Dermis blood vessel endothelial cell (primary cell): ENCODE measurements at regions not wholly inside any gene's neighbourhood (a gene's known extent, or its start where the extent isn't known, plus 50 kb on each side); places are given as distances from the start of the nearest gene placed in this dataset.

ENCODE experiments used
- DNase-seq: peaks from one replicate; pipeline ENCODE4 v3.0.0; 2010

GRCh38 chr13:99819967-99820366, 151.6 kb downstream of the ZIC5 start:
- no peak for DNase-seq

DNA sequence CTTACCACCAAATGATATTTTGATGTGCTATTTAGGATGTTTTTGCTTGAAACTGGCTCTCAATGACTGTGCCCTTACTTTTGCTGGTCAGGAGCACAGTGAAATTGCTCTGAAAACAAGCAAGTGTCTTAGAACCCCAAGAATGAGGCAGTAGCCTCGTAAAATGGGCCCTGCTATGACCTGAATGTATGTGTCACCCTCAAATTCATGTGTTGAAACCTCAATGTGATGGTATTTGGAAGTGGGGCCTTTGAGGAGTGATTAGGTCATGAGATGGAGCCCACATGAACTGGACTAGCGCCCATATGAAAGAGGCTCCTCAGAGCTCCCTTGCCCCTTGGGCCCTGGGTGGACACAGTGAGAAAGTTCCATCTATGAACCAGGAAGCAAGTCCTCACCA, 155.2 kb downstream of the ZIC5 start:
- DNase-seq = no peak

DNA sequence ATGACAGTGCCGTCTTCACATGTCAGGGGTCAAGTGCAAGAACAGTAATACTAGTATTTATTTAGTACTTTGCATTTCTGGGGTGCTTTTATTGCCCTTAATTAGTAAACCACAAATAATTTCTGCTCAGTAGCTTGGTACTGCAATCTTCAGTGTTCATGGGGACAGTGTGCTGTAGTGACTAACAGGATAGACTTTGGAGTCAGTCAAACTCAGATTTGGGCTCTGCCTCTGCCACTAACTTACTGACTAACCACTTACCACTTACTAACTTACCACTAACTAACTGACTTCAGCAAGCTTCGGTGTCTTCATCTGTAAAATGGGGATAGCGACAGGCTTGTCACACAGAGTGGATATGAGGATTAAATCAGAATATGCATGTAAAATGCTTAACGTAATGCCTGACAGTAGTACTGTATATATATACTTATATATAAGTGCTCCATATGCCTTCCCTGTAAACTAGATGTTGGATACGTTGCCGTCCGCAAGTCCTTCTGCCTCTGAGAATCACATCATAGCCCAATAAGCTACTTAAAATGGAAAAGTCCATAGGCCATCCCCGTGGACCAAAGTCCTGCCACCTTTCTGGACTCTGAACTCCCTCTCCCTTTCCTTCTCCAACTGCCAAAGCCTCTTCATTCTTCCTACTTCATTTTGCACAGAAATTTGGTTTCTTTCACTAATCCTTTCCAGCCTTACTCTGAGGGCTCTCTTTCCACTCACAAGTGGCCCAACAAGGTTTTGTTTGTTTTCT, 158.1 kb downstream of the ZIC5 start:
- no peak for DNase-seq

- DNase-seq = no peak
These were observed 158.9 kb downstream of the ZIC5 start for GRCh38 chr13:99812625-99813024.

GRCh38 chr13:99811067-99811700, 160.4 kb downstream of the ZIC5 start:
- DNase-seq = no peak

DNA sequence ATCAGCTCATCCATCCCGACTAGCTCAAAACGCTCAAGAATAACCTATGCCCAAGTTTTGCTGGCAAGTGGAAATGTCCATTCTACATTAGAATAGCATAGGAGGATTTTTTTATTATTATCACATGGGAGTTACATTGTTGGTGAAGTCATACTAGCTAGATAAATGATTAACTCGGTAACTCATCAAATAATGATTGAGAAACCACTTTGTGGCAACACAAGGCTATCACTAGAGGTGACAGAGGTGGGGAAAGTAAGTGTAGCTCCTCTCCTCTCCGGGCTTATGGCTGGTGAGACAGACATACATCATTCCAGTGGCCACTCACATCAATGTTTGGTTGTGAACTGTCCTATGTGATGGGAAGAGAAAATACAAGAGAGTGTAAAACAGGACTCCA, 161.6 kb downstream of the ZIC5 start:
- DNase-seq = no peak

GRCh38 chr13:99809496-99809895, 162.1 kb downstream of the ZIC5 start:
- DNase-seq = no peak

- DNase-seq = no peak
These were observed 162.8 kb downstream of the ZIC5 start for GRCh38 chr13:99808786-99809185.

DNA sequence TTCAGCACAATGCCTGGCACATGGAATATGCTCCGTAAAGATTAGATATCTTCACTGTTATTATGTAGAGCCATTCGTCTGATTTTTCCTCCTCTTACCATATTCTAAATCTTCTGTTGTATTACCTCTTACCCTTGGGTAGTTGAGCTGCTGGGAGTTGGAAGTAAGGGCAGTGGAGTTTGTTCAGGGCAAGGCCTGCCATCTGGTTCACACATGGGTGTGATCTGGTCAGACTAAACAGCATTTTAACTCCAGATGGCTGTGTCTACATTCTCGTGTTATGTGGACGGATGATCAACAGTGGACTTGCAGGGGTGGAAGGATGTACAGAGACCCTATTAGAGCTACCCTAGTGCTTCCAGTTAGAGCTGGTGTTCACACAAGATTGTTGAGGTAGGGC, 164.9 kb downstream of the ZIC5 start:
- no peak for DNase-seq

- DNase-seq = no peak
These were observed 166.2 kb downstream of the ZIC5 start for GRCh38 chr13:99805361-99805760.

GRCh38 chr13:99803141-99803540, 168.4 kb downstream of the ZIC5 start:
- DNase-seq = no peak

DNA sequence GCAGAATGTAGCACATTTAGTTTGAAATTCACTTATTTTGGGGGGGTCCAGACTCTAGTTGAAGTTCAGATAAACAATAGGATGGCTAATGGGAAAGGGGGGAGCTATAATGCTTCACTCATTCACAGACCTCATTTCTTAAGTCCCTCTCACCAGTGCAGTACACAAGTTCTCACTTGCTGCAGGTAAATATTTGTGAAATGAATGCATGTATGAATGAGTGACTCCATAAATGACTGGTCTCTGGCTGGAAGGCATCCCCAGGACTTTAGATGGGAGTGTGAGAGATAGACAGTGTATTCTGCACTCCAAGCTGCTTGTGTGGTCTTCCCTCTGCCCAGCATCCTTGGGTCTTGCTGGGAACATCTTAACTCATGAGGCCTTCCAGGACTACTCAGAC, 169.2 kb downstream of the ZIC5 start:
- no peak for DNase-seq

GRCh38 chr13:99800951-99801350, 170.6 kb downstream of the ZIC5 start:
- DNase-seq = no peak

DNA sequence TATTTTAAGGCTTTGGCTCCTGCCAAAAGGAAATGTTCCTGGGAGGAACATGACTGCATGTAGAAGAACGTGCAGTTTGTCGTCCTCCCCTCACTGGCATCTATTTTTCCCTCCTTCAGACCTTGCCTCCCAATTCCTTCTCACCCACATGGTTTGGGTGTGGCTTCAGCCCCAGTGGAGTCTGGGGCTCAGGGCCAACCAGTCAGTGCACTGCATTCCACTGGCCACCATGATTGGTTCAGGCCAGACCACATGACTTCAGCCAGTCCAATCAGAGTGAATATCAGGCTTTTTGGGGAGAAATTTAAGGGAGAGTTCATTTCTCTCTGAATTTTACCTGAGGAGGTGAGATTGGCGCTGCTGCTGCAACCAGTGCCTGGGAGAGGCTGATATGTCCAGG, 171.6 kb downstream of the ZIC5 start:
- no peak for DNase-seq

GRCh38 chr13:99798756-99799155, 172.8 kb downstream of the ZIC5 start:
- DNase-seq = no peak

DNA sequence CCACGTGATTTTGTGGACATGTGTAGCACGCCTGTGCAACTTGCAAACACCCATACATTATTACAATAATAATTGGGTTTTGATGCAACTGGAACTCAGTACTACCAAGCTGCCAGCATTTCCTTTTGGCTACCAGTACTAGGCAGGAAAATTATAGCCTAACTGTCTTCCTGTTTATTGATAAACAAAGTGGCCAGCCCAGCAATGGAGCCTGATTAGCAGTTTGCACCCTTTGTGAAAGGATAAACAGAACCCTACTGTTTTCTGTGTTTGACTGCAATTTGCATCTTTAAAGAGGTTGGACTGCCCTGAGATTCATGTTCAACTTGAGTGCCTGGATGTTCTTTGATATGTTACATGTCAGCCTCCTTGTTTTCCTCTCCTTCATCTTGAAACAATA, 173.9 kb downstream of the ZIC5 start:
- DNase-seq = no peak

- peak; percentile 52 for DNase-seq
These were observed 175.3 kb downstream of the ZIC5 start for GRCh38 chr13:99796175-99796819.

DNA sequence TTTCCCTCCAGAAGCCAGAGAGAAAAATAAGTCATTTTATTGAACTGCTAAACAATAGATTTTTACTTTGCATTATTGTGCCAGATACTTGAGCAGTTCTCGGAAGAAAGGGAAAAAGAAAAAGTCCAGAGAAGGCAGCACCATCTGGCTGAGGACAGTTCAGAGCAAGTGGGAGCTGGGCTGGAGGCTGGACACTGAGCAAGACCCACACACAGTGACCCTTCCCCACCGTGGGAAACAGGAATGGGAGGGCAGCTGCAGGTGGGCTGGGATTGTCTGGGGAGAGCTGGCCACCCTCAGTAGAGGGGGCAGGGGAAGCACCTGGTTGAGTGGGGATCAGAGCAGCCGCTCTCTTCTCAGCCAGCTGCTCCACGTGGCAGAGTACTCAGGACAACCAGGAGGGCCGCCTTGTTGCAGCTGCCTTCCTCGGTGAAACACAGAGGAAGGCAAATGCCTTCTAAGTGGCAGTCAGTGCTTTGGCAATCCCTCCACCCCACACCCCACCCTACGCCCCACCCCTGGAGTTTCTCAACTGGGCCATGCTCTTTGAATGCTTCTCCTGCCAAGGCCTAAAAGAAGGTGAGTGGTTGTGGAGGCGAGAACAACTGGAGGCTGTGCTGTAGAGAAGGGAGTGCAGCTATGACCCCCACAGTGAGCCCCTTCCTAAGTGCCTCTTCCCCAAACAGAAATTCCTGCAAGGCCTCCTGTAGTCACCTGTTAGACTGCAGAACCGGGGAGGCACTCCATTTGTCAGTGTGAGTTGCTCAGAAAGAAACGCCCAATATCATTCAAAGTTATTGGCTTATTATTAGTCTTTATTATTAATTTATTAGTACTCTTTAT, 179.3 kb downstream of the ZIC5 start:
- no peak for DNase-seq

GRCh38 chr13:99782669-99783068, 188.9 kb downstream of the ZIC5 start:
- DNase-seq = no peak

DNA sequence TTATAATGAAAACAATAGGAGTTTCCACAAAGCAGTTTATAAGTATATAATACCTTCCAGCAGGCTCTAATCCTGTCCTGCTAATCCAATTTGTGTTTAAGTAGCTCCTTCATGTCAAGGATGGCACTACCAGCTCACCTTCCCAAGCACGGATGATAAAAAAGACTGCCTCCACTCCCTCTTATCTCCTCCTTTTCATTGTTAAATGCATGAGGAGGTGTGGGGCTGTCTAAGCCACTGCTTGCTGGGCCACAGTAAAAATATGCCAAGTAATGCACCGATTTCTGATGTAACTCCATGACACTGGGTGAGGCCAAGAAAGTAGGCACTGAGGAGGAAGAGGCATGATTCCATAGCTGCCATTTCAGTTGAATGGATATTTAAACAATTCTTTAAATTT, 193.1 kb downstream of the ZIC5 start:
- no peak for DNase-seq

- DNase-seq = no peak
These were observed 193.7 kb downstream of the ZIC5 start for GRCh38 chr13:99777873-99778272.

GRCh38 chr13:99774644-99775043, 196.9 kb downstream of the ZIC5 start:
- no peak for DNase-seq

DNA sequence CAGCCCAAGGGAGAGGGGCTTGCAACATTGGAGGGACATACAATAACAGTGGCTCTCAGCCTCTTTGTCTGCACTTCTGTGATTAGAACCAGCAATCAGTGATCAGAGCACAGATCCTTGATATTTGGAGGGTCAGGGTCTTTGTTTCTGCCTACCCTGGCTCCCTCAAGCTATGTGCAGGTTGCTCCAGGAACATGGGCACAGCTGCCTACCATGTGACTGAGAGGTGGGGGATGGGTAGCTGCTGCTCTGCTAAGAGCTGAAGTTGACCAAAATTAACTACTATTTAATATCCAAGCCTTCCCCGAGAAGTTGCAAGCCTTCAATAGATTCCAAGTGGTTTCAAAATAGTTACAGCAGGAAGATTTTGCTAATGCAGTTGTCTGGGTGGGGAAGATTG, 202.6 kb downstream of the ZIC5 start:
- no peak for DNase-seq
